Neural crest cell (in vitro differentiated cells): ENCODE measurements at regions not wholly inside any gene's neighbourhood (a gene's known extent, or its start where the extent isn't known, plus 50 kb on each side); places are given as distances from the start of the nearest gene placed in this dataset.

Experiments
- DNase-seq: peaks from one replicate; pipeline ENCODE4 v3.0.0; 2021; ENCODE audit warnings: low read depth, mixed read lengths, low spot score
- H3K27ac Mint-ChIP-seq: one replicate; pipeline ENCODE4 v1.8.0; 2021; ENCODE audit warnings: mild to moderate bottlenecking, mixed read lengths; ENCODE audit not compliant: unreplicated experiment
- H3K27me3 Mint-ChIP-seq: 2 replicates; pipeline ENCODE4 v1.8.0; 2021; ENCODE audit warnings: low read depth, mild to moderate bottlenecking, mixed read lengths
- H3K36me3 Mint-ChIP-seq: 2 replicates; pipeline ENCODE4 v1.8.0; 2021; ENCODE audit warnings: low read depth, mild to moderate bottlenecking, mixed read lengths
- H3K4me1 Mint-ChIP-seq: 2 replicates; pipeline ENCODE4 v1.8.0; 2021; ENCODE audit warnings: mixed read lengths
- H3K4me3 Mint-ChIP-seq: one replicate; pipeline ENCODE4 v1.8.0; 2021; ENCODE audit warnings: mild to moderate bottlenecking, mixed read lengths
- H3K9me3 Mint-ChIP-seq: 2 replicates; pipeline ENCODE4 v1.8.0; 2021; ENCODE audit warnings: mixed read lengths
- TF ChIP-seq, protein P1 (sequence below): fragments of 200-600 bp; sonication (generic); conservative IDR thresholded peaks from 2 replicates; pipeline ENCODE4 v1.5.0; 2021; ENCODE audit warnings: antibody characterized with exemption, mild to moderate bottlenecking

- Mint-ChIP-seq H3K27me3 (no peaks in the 10 kb centered on the region), H3K27ac (no peak overlapping the region), H3K4me1 (no peaks in the 10 kb centered on the region), H3K36me3 (no peaks in the 10 kb centered on the region), H3K4me3 (no peak overlapping the region), H3K9me3 (no peaks in the 10 kb centered on the region)
- TF ChIP-seq, protein P1, sequence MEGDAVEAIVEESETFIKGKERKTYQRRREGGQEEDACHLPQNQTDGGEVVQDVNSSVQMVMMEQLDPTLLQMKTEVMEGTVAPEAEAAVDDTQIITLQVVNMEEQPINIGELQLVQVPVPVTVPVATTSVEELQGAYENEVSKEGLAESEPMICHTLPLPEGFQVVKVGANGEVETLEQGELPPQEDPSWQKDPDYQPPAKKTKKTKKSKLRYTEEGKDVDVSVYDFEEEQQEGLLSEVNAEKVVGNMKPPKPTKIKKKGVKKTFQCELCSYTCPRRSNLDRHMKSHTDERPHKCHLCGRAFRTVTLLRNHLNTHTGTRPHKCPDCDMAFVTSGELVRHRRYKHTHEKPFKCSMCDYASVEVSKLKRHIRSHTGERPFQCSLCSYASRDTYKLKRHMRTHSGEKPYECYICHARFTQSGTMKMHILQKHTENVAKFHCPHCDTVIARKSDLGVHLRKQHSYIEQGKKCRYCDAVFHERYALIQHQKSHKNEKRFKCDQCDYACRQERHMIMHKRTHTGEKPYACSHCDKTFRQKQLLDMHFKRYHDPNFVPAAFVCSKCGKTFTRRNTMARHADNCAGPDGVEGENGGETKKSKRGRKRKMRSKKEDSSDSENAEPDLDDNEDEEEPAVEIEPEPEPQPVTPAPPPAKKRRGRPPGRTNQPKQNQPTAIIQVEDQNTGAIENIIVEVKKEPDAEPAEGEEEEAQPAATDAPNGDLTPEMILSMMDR = no peak
- DNase-seq = no peak
Measured at GRCh38 chr5:66538126-66538525, 58.1 kb upstream of the MAST4 start.

DNA sequence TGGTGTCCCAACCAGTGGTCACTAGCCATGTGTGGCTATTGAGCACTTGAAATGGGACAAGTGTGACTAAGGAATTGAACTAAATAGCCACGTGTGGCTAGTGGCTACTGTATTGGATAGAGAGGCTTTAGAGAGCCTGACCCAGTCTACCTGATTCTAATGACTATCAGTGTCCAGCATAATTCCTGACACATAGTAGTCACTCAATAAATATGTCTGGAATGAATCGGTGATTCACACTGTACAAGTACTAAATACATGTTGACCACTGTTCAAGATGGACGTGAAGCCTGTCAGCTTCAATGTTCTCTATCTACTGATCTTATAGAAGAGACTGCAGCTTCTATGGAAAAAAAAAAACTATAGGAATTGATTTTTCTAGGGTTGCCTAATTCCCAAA is 57.7 kb upstream of the MAST4 start:
- H3K27me3 Mint-ChIP-seq = no peaks in the 10 kb centered on the region
- TF ChIP-seq, protein P1 = no peak
- H3K4me1 Mint-ChIP-seq = no peaks in the 10 kb centered on the region
- no peak overlapping the region for H3K27ac Mint-ChIP-seq
- no peak for DNase-seq
- H3K36me3 Mint-ChIP-seq = no peaks in the 10 kb centered on the region
- no peak overlapping the region for H3K4me3 Mint-ChIP-seq
- H3K9me3 Mint-ChIP-seq = no peaks in the 10 kb centered on the region

- no peak for DNase-seq
- Mint-ChIP-seq H3K4me1 (no peaks in the 10 kb centered on the region), H3K27ac (no peak overlapping the region), H3K36me3 (no peaks in the 10 kb centered on the region), H3K27me3 (no peaks in the 10 kb centered on the region), H3K4me3 (no peak overlapping the region), H3K9me3 (no peaks in the 10 kb centered on the region)
- TF ChIP-seq, protein P1 = no peak
Measured at GRCh38 chr5:66540078-66540477, 56.1 kb upstream of the MAST4 start.

DNA sequence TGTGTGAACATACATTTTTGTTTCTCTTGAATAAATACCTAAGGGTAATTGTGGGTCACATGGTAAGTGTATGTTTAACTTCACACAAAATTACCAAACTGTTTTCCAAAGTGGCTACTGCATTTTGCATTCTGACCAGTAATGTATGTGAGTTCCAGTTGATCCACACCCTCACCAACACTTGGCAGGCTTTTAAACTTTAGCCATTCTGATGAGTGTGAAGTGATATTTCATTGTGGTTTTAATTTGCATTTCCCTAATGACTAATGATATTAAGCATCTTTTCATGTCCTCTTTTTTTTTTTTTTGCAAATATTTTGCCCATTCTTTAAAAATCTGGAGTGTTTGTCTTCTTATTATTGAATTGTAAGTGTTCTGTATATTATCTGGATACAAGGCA is 53.5 kb upstream of the MAST4 start:
- Mint-ChIP-seq H3K27me3 (no peaks in the 10 kb centered on the region), H3K27ac (no peak overlapping the region), H3K4me1 (no peaks in the 10 kb centered on the region), H3K9me3 (no peaks in the 10 kb centered on the region), H3K36me3 (no peaks in the 10 kb centered on the region), H3K4me3 (no peak overlapping the region)
- TF ChIP-seq, protein P1 = no peak
- DNase-seq = no peak
